M059J (cell line): ENCODE measurements at regions not wholly inside any gene's neighbourhood (a gene's known extent, or its start where the extent isn't known, plus 50 kb on each side); places are given as distances from the start of the nearest gene placed in this dataset.
"Not testable (repeated sequence)": the region's sequence is repeated elsewhere in the genome, so short reads cannot be mapped to it uniquely, and the experiment has no call there.

Experiments used
- DNase-seq: peaks from one replicate; pipeline ENCODE4 v3.0.0-alpha.2; 2012; ENCODE audit warnings: low read depth

GRCh38 chrX:114450911-114451310, 133.0 kb upstream of the HTR2C start:
- DNase-seq = no peak

DNA sequence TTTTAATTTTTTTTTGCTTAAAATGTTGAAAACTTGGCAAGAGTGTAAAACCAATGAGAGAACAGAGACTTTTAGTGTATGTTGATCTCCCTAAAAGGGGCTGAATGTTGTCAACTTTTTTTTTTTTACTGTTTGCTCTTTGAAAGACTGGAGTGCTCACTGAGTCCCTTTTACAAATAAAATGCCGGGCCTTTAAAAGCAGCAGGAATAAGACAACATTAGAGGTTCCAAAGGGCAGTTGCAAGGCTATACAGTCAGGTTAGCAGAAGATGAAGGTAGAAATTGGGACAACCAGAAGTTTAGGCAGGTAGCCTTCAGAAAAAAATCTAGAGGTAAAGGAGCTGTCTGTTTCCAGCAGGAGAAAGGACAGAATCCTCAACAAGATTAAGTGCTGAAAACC, 132.5 kb upstream of the HTR2C start:
- DNase-seq = no peak

DNA sequence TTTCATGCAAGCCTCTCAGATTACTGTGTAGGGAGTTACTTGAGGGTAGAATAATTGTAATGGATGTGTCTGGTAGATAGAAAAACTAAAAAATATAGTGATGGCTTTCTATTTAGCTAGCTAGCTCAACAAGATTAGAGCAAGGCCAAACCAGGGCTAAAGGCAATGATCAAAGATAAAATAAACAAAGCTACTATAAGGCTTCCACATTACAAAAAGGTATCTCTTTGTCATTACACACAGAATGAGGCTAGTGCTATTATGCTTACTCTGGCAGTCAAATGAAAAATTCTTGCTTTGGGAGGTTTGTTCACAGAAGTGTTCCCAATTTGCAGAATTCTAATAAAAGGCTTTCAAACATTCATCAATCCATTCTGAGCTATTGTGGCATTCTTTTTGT, 121.6 kb upstream of the HTR2C start:
- DNase-seq = no peak

DNA sequence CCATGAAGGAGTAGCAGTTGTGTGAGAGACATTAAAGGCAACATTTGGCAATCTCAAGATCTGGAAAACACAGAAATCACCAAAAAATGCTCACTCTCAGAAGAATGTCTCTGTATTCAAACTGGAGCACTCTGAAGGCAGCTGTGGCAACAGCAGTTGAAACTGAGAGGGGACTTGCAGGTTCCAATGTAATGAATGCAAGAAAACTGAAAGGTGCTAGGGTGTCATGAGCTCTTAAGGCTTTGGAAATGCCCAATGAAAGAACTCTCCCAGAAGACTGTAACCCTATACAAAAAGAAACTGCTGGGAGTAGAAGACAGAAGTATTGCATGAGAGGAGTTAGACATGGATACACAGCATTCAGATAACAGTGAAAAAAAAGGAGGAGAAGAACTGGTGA, 118.2 kb upstream of the HTR2C start:
- DNase-seq = no peak

GRCh38 chrX:114472008-114472407, 111.9 kb upstream of the HTR2C start:
- not testable (repeated sequence) for DNase-seq

DNA sequence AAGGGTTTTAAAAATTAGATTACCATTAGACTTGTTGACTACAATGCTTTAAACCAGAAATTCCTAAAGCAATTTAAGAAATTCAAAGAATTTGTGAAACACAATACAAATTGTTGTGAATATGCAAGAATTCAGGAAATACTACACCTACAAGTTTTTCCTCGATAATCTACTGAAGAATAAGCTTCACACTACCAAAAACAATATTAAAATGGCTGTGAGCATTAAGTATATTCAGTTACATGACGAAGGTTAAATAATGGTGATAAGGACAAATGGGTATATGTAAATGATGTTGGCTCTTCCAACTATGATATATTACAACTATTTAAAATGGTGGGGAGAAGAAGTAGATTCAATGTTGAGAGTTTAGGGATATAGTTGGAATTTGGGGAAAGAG, 111.1 kb upstream of the HTR2C start:
- DNase-seq = no peak

DNA sequence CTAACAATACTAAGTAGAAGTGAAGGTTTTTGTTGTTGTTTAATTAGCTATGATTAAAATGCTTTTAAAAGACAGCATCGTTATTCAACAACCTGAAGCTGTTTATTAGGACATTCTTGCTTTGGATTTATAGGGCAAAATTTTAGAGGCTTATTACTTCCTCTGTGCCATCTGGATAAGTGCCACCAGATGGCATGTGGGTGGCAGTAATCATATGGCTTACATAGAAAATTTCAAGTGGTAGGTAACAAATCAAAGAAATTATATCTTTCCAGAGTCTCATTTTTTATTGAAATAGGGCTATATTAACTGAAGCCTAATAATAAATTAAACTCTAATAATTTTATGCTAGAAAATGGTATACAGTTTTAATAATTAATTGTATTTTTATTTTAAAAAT, 83.3 kb upstream of the HTR2C start:
- DNase-seq = no peak

DNA sequence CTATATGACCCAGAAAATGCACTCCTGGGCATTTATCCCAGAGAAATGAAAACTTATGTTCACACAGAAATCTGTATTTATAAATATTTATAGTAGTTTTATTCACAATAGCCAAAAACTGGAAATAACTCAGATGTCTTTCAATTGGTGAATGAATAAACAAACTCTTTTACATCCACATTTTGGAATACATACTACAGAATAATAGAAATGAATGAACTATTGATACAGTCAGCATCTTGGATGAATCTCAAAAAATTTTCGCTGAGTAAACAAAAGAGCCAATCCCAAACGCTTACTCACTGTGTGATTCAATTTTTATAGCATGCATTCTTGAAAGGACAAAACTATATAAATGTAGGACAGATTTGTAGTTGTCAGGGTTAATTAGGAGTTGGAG, 75.1 kb upstream of the HTR2C start:
- no peak for DNase-seq

- no peak for DNase-seq
These were observed 64.4 kb upstream of the HTR2C start for GRCh38 chrX:114519524-114519923.

DNA sequence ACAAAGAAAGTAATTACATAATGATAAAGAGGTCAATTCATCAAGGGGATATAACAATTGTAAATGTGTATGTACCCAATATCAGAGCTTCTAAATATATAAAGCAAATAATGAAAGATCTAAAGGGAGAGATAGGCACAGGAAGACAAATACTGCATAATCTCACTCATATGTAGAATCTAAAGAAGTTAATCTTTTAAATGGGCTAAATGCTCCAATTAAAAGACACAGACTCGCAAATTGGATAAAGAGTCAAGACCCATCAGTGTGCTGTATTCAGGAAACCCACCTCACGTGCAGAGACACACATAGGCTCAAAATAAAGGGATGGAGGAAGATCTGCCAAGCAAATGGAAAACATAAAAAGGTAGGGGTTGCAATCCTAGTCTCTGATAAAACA, 63.2 kb upstream of the HTR2C start:
- DNase-seq = not testable (repeated sequence)

DNA sequence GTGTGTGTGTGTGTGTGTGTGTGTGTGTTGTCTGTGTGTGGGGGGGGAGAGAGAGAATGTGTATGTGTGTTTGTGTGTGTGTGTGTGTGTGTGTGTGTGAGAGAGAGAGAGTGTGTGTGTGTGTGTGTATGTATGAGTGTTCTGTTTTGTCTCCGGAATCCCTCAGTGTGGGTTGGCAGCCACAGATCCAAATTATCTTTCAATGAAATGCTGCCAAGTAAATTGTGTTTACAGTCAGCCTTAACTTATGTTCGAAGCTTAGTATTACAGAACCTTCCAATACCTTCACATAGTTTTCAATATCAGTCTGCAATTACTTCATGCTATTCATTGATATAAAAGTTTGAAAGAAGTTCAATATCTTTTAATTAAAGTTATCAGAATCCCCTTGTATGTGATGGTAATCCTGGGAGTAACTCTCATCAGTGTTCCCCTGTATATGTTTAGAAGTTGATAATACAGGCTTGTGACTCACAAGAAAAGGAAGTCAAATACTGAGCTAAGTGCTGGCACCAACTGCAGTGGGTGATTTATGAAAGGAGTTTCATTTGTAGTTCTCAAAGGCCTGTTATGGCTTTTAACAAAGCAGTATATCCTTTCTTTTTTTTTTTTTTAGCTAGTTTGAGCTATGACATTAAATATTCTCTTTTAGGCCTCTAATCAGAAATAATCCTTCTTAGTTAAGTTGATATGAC, 51.6 kb upstream of the HTR2C start:
- peak; percentile 6 for DNase-seq
